Uterus (tissue), 3 donors: ENCODE measurements at regions not wholly inside any gene's neighbourhood (a gene's known extent, or its start where the extent isn't known, plus 50 kb on each side); places are given as distances from the start of the nearest gene placed in this dataset.

Experiments used
- DNase-seq, 2 donors: peaks; one replicate each; pipeline ENCODE4 v3.0.0-alpha.2; 2019 to 2020
- H3K27ac ChIP-seq, 2 donors: fragments of 200-600 bp; sonication (generic); 1 replicate in 1 of 2; 2 replicates in 1 of 2; pipeline ENCODE4 v1.5.1; 2016 to 2018
- H3K27me3 ChIP-seq, 2 donors: fragments of 200-600 bp; sonication (generic); one replicate each; pipeline ENCODE4 v1.5.1; 2018 to 2019; ENCODE audit warnings: control low read depth in 1 of 2
- H3K36me3 ChIP-seq, 2 donors: fragments of 200-600 bp; sonication (generic); one replicate each; pipeline ENCODE4 v1.5.1; 2019; ENCODE audit warnings: control low read depth in 1 of 2
- H3K4me1 ChIP-seq, 2 donors: fragments of 200-600 bp; sonication (generic); one replicate each; pipeline ENCODE4 v1.5.1; 2018 to 2019; ENCODE audit warnings: control low read depth in 1 of 2
- H3K4me3 ChIP-seq, 2 donors: fragments of 200-600 bp; sonication (generic); 1 replicate in 1 of 2; 2 replicates in 1 of 2; pipeline ENCODE4 v1.5.1; 2018 to 2019; ENCODE audit warnings: mild to moderate bottlenecking in 1 of 2
- H3K9me3 ChIP-seq, 2 donors: fragments of 200-600 bp; sonication (generic); one replicate each; pipeline ENCODE4 v1.5.1; 2019; ENCODE audit warnings: control low read depth in 1 of 2
- CTCF ChIP-seq, 4 experiments: fragments of 200-600 bp in 2 of 4; fragments of 450-650 bp in 2 of 4; sonication (generic) in 2 of 4; IDR thresholded peaks; one replicate each; pipeline ENCODE4 v1.5.1; 2016 to 2019; ENCODE audit warnings: antibody characterized with exemption in 4 of 4, mild to moderate bottlenecking in 2 of 4, moderate library complexity in 1 of 4
- POLR2A ChIP-seq, 2 donors: fragments of 450-650 bp; IDR thresholded peaks; one replicate each; pipeline ENCODE4 v1.6.1; 2016; ENCODE audit warnings: antibody characterized with exemption in 2 of 2, mild to moderate bottlenecking in 1 of 2, moderate library complexity in 1 of 2
- intact Hi-C: fragments of 100-400 bp; cut with DNase I; formaldehyde crosslinking; loops from one replicate; pipeline ENCODE4 v1.15.1; 2023; ENCODE audit warnings: low total_unique reads
- donor health status: DM: yes; HTN: yes; CAD: no.

GRCh38 chr11:109553284-109553683 is 131.3 kb downstream of the C11orf87 start:
- H3K36me3 ChIP-seq = no peaks in the 10 kb centered on the region
- H3K4me1 ChIP-seq = no peaks in the 10 kb centered on the region
- H3K27me3 ChIP-seq = no peaks in the 10 kb centered on the region
- TF ChIP-seq POLR2A (IDR thresholded peaks at IDR 0.05) = no peak
- no peak for TF ChIP-seq CTCF (IDR thresholded peaks at IDR 0.05)
- H3K9me3 ChIP-seq = peaks cover 0 to 4% of the 10 kb centered on the region in 2 donors
- no peak overlapping the region for H3K27ac ChIP-seq
- no peak overlapping the region for H3K4me3 ChIP-seq
- intact Hi-C loops = no loop called here
- DNase-seq = no peak

GRCh38 chr11:109554951-109555350 is 133.0 kb downstream of the C11orf87 start:
- Histone ChIP-seq H3K4me1 (no peaks in the 10 kb centered on the region), H3K4me3 (no peak overlapping the region), H3K27me3 (no peaks in the 10 kb centered on the region), H3K36me3 (no peaks in the 10 kb centered on the region), H3K27ac (no peak overlapping the region), H3K9me3 (peaks cover 0 to 6% of the 10 kb centered on the region in 2 donors)
- no peak for DNase-seq
- TF ChIP-seq CTCF (IDR thresholded peaks at IDR 0.05) = no peak
- TF ChIP-seq POLR2A (IDR thresholded peaks at IDR 0.05) = no peak
- intact Hi-C loops = no loop called here

- H3K4me3 ChIP-seq = no peak overlapping the region
- H3K9me3 ChIP-seq = no peaks in the 10 kb centered on the region
- no peaks in the 10 kb centered on the region for H3K27me3 ChIP-seq
- H3K27ac ChIP-seq = no peak overlapping the region
- DNase-seq = no peak
- TF ChIP-seq CTCF (IDR thresholded peaks at IDR 0.05) (no peak), POLR2A (IDR thresholded peaks at IDR 0.05) (no peak)
- H3K4me1 ChIP-seq = no peaks in the 10 kb centered on the region
- no peaks in the 10 kb centered on the region for H3K36me3 ChIP-seq
- intact Hi-C loops = no loop called here
These were observed 142.3 kb downstream of the C11orf87 start for GRCh38 chr11:109564241-109564640.

GRCh38 chr11:109582470-109582869 is 160.5 kb downstream of the C11orf87 start:
- Histone ChIP-seq H3K36me3 (no peaks in the 10 kb centered on the region), H3K9me3 (no peaks in the 10 kb centered on the region), H3K27me3 (no peaks in the 10 kb centered on the region), H3K27ac (no peak overlapping the region), H3K4me1 (no peaks in the 10 kb centered on the region), H3K4me3 (no peak overlapping the region)
- intact Hi-C loops = no loop called here
- TF ChIP-seq POLR2A (IDR thresholded peaks at IDR 0.05) (no peak), CTCF (IDR thresholded peaks at IDR 0.05) (no peak)
- no peak for DNase-seq

- no peaks in the 10 kb centered on the region for H3K4me1 ChIP-seq
- no peak overlapping the region for H3K4me3 ChIP-seq
- no peaks in the 10 kb centered on the region for H3K27me3 ChIP-seq
- intact Hi-C loops = no loop called here
- H3K36me3 ChIP-seq = no peaks in the 10 kb centered on the region
- DNase-seq = no peak
- no peak overlapping the region for H3K27ac ChIP-seq
- H3K9me3 ChIP-seq = no peaks in the 10 kb centered on the region
- TF ChIP-seq POLR2A (IDR thresholded peaks at IDR 0.05) (no peak), CTCF (IDR thresholded peaks at IDR 0.05) (no peak)
These were observed 162.3 kb downstream of the C11orf87 start for GRCh38 chr11:109584001-109584972.
